ENCODE measurements at regions not wholly inside any gene's neighbourhood (a gene's known extent, or its start where the extent isn't known, plus 50 kb on each side); places are given as distances from the start of the nearest gene placed in this dataset.

DNA sequence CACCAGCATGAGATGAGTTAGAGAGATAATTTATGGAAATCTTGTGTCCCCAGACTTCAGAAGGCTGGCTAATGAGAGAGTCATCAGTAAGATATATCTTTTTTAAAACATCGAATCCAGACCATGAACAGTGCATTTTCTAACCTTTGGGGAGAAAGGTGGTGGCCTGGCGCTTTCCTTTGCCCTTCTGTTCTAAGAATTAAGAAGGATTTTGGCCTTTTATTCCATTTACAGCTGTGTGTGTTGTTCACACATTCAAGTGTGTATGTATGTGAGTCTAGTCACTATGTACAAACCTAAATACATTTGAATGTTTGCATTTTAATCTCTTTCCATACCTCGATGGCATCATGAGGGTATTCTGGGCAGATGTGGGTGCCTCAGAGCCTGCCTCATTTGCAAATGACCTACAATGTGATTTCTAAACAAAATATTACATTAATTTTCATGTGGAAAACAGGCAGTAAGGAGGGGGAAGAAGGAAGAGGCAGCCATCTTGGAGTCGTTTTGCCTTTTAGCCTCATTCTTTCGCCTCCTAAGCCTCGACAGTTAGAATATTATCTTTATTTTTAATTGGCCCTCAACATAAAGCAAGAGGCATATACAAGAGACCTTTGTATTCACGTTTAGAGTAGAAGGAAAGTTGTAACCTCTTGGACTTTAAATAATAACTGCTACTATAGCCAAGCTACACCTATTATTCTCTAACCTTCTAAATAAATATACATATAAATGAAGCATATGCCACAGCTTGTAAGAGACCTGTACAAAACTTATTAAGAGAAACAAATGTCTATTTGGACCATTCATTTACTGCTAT is 125.3 kb upstream of the TMEM161B start:
- H3K4me3 Mint-ChIP-seq (ENCODE audit: low read depth, unreplicated experiment), result no peak overlapping the region
- H3K9me3 Mint-ChIP-seq (ENCODE audit: low read depth, unreplicated experiment), result no peaks in the 10 kb centered on the region
- no peaks in the 10 kb centered on the region for H3K4me1 Mint-ChIP-seq (ENCODE audit: low read depth, unreplicated experiment)
- H3K36me3 Mint-ChIP-seq (ENCODE audit: insufficient read depth, unreplicated experiment), result no peaks in the 10 kb centered on the region
- CTCF ChIA-PET, result interaction anchor here (1.4 kb wide), 1 partner anchor 12 kb away, joined by 3 read pairs; no protein-coding TSS in a partner anchor
- H3K27ac Mint-ChIP-seq (ENCODE audit: unreplicated experiment), result no peak overlapping the region
- intact Hi-C loops (cut with micrococcal nuclease; ENCODE audit: unreplicated experiment), result no loop called here
- H3K27me3 Mint-ChIP-seq (ENCODE audit: unreplicated experiment), result peaks cover 2% of the 10 kb centered on the region
- no TSS peak for BruUV-seq (replicated peaks)
- no peak for DNase-seq
- TF ChIP-seq CTCF (IDR thresholded peaks at IDR 0.05; ENCODE audit: unreplicated experiment), result no peak

DNA sequence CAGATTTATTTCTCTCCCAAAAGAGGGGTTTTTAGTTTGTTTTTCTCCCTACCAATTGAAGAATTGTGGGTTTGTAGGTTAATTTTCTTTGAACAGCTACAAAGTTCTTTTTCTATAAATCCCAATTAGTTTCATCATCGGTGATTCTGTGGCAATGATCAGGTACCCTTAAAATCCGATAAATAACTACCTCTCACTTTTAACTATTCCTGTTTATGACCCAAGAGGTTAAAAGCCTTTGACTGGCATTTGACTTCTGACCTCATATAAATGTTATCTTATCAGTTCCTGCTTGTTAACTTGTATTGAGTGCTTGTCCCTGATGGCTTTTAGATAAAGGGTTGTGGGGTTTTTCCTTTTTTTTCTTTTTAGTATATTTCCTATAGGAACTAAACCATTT is 124.4 kb upstream of the TMEM161B start:
- no TSS peak for BruUV-seq (replicated peaks)
- Mint-ChIP-seq H3K27me3 (ENCODE audit: unreplicated experiment) (peaks cover 11% of the 10 kb centered on the region), H3K4me3 (ENCODE audit: low read depth, unreplicated experiment) (no peak overlapping the region), H3K27ac (ENCODE audit: unreplicated experiment) (no peak overlapping the region), H3K4me1 (ENCODE audit: low read depth, unreplicated experiment) (no peaks in the 10 kb centered on the region), H3K9me3 (ENCODE audit: low read depth, unreplicated experiment) (no peaks in the 10 kb centered on the region), H3K36me3 (ENCODE audit: insufficient read depth, unreplicated experiment) (no peaks in the 10 kb centered on the region)
- DNase-seq, result no peak
- CTCF ChIA-PET, result interaction anchor here (1.4 kb wide), 1 partner anchor 11 kb away, joined by 3 read pairs; no protein-coding TSS in a partner anchor
- no peak for TF ChIP-seq CTCF (IDR thresholded peaks at IDR 0.05; ENCODE audit: unreplicated experiment)
- intact Hi-C loops (cut with micrococcal nuclease; ENCODE audit: unreplicated experiment), result no loop called here

DNA sequence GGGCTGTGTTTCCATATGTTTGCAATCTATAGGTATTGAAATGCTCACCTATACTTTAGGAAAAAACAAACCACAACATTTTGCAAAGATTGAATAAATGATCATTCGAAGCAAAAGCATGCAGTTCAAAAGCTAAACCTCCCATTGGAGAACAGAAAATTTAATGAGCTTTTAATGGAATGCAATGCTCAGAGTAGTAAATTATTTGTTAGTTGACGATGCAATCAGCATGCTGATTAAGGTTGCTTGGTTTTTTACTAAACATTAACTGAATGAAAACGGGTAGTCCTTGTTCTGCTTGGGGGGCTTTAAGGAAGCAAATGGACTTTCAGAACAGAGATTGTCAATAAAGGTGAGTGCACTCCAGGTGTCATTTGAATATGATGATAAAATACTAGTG is 123.3 kb upstream of the TMEM161B start:
- TF ChIP-seq CTCF (IDR thresholded peaks at IDR 0.05; ENCODE audit: unreplicated experiment), result no peak
- H3K27ac Mint-ChIP-seq (ENCODE audit: unreplicated experiment), result no peak overlapping the region
- no peak for DNase-seq
- no TSS peak for BruUV-seq (replicated peaks)
- CTCF ChIA-PET, result interaction anchor here (0.6 kb wide), 3 partner anchors 149 to 1108 kb away, joined by 3 to 7 read pairs (median 6); no protein-coding TSS in a partner anchor
- H3K27me3 Mint-ChIP-seq (ENCODE audit: unreplicated experiment), result peaks cover 13% of the 10 kb centered on the region
- H3K4me3 Mint-ChIP-seq (ENCODE audit: low read depth, unreplicated experiment), result no peak overlapping the region
- no peaks in the 10 kb centered on the region for H3K36me3 Mint-ChIP-seq (ENCODE audit: insufficient read depth, unreplicated experiment)
- intact Hi-C loops (cut with micrococcal nuclease; ENCODE audit: unreplicated experiment), result no loop called here
- H3K4me1 Mint-ChIP-seq (ENCODE audit: low read depth, unreplicated experiment), result no peaks in the 10 kb centered on the region
- H3K9me3 Mint-ChIP-seq (ENCODE audit: low read depth, unreplicated experiment), result no peaks in the 10 kb centered on the region

DNA sequence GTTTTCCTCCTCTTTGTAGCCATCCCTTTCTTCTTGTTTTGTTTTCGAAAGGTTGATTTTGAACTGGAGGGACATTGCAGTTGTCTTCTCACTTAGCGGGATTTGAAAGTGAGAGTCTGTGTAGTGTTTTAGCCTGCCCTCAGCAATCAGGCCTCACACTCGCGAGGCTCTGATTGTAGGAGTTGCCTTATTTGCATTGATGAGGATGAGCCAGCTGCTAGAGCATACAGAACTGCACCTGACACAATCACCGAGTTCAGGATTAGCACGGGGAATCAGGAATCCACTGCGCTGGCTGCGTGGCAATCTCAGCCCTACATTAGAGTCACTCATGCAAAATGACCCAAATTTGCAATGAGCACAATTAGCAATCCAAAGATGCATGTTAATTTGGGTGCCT is 122.5 kb upstream of the TMEM161B start:
- no peaks in the 10 kb centered on the region for H3K36me3 Mint-ChIP-seq (ENCODE audit: insufficient read depth, unreplicated experiment)
- H3K4me1 Mint-ChIP-seq (ENCODE audit: low read depth, unreplicated experiment), result no peaks in the 10 kb centered on the region
- CTCF ChIA-PET, result interaction anchor here (0.6 kb wide), 1 partner anchor 181 kb away, joined by 3 read pairs; no protein-coding TSS in a partner anchor
- no peak for DNase-seq
- intact Hi-C loops (cut with micrococcal nuclease; ENCODE audit: unreplicated experiment), result no loop called here
- H3K9me3 Mint-ChIP-seq (ENCODE audit: low read depth, unreplicated experiment), result no peaks in the 10 kb centered on the region
- no peak for TF ChIP-seq CTCF (IDR thresholded peaks at IDR 0.05; ENCODE audit: unreplicated experiment)
- H3K4me3 Mint-ChIP-seq (ENCODE audit: low read depth, unreplicated experiment), result no peak overlapping the region
- H3K27ac Mint-ChIP-seq (ENCODE audit: unreplicated experiment), result no peak overlapping the region
- BruUV-seq (replicated peaks), result no TSS peak
- peaks cover 13% of the 10 kb centered on the region for H3K27me3 Mint-ChIP-seq (ENCODE audit: unreplicated experiment)
